ENCODE measurements at regions not wholly inside any gene's neighbourhood (a gene's known extent, or its start where the extent isn't known, plus 50 kb on each side); places are given as distances from the start of the nearest gene placed in this dataset.
"Not testable (repeated sequence)": the region's sequence is repeated elsewhere in the genome, so short reads cannot be mapped to it uniquely, and the experiment has no call there.

GRCh38 chr2:87515226-87515625 is 232.7 kb upstream of the PLGLB2 start:
- not testable (repeated sequence) for DNase-seq (ENCODE audit: low read depth)

- DNase-seq (ENCODE audit: low read depth) = not testable (repeated sequence)
Observed at GRCh38 chr2:87515875-87516274, 232.0 kb upstream of the PLGLB2 start.

- not testable (repeated sequence) for DNase-seq (ENCODE audit: low read depth)
Observed at GRCh38 chr2:87516369-87516967, 231.4 kb upstream of the PLGLB2 start.

- DNase-seq (ENCODE audit: low read depth) = not testable (repeated sequence)
Observed at GRCh38 chr2:87517438-87517837, 230.4 kb upstream of the PLGLB2 start.

DNA sequence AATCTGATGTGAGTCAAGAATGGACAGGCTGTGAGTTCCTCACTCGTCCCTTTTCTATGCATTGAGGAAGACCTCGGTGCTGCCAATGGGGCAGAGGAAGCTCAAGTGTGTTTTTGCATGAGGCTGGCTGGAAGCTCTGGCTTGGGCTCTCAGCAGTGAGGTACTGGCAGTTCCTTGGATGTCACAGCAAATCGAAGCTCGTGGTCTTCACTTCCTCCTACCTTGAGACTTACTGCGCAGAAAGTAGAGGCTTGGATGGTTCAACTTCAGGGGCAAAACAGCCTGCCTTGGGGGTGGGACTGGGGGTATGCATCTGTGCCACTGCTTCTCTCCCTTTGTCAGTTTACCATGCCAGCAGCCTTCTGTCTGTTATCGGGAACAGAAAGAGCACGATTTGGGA is 229.8 kb upstream of the PLGLB2 start:
- not testable (repeated sequence) for DNase-seq (ENCODE audit: low read depth)

GRCh38 chr2:87518547-87518946 is 229.3 kb upstream of the PLGLB2 start:
- not testable (repeated sequence) for DNase-seq (ENCODE audit: low read depth)

- not testable (repeated sequence) for DNase-seq (ENCODE audit: low read depth)
Observed at GRCh38 chr2:87519158-87520011, 228.5 kb upstream of the PLGLB2 start.

GRCh38 chr2:87521057-87521456 is 226.8 kb upstream of the PLGLB2 start:
- not testable (repeated sequence) for DNase-seq (ENCODE audit: low read depth)

DNA sequence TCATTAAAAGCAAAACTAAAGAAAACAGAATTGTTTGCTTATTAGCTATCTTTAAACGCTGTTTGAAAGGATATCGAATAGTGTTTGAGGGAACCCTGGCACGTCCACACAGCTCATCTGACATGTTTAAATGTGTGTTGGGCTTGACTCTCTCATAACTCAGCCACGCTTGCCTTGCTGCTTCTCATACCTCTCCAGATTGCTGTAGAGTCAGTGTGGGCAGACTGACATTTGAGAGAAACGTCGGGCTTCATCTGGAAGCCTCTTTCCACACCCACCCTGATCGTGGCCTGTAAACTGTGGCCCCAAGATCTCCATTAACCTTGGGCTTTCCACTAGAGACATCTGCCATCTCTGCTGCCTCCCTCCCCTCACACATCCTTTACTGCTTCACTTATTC is 226.4 kb upstream of the PLGLB2 start:
- not testable (repeated sequence) for DNase-seq (ENCODE audit: low read depth)

- not testable (repeated sequence) for DNase-seq (ENCODE audit: low read depth)
Observed at GRCh38 chr2:87524619-87525188, 223.2 kb upstream of the PLGLB2 start.

DNA sequence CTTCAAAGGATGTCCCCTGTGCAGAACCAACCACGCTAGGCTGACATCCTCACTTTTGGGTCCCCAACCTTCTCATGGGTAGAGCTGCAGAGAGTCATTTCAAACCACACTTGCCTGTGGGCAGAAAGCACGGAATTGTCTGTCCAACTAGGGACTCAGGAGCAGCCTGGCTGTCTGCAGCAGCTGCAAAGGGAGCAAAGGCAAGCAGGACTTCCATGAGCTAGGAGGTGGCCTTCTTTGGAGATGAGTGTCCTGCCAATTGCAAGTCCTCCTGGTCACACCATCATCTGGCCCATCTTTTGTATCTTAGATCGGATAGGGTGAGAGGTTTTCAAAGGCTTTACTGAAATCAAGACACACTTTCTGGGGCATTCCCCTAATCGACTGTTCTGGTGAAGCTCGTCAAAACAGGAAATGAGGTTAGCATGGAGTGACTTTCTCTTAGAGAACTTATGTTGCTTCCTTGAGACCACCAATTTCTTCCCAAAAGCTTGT is 222.3 kb upstream of the PLGLB2 start:
- not testable (repeated sequence) for DNase-seq (ENCODE audit: low read depth)

DNA sequence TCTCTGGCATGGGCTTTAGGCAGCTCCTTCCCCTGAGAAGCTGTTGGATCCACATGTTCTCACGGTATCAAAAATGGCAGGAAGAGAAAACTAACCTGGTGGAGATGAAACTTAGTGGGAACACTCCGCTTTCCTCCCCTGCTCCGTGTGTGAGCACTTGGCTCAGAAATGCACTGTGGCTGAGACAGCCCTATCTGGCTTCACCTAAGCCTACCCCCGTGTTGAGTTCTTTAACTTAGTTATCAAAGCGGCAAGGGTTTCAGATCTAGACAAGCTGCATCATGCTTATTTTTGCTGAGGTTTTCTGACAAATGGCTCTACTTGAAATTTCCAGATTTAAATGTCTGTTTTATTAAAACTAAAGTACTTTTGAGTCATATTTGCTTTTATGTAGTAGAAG is 221.6 kb upstream of the PLGLB2 start:
- not testable (repeated sequence) for DNase-seq (ENCODE audit: low read depth)

GRCh38 chr2:87531968-87532715 is 215.7 kb upstream of the PLGLB2 start:
- not testable (repeated sequence) for DNase-seq (ENCODE audit: low read depth)

- not testable (repeated sequence) for DNase-seq (ENCODE audit: low read depth)
Observed at GRCh38 chr2:87533390-87534272, 214.3 kb upstream of the PLGLB2 start.

GRCh38 chr2:87534273-87534889 is 213.5 kb upstream of the PLGLB2 start:
- DNase-seq (ENCODE audit: low read depth) = not testable (repeated sequence)

GRCh38 chr2:87536427-87536826 is 211.5 kb upstream of the PLGLB2 start:
- not testable (repeated sequence) for DNase-seq (ENCODE audit: low read depth)

DNA sequence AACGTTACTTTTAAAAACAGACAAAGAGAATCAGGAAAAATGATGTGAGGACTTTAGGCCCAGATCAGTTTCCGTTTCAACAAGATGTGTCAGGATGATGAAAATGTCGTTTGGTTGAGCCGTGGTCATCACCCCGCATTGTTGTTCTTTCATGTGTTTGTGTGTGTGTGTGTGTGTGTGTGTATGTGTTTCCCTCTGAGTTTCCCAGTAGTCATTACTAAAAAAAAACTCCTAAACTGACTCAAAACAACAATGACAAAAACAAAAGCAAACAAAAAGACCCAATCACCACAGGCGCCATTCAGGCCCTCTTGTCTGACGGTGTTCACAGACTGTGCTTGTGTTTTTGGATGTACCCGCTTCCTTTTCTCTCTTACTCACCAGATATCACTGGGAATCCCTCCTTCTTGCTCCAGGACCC is 210.6 kb upstream of the PLGLB2 start:
- DNase-seq (ENCODE audit: low read depth) = not testable (repeated sequence)

GRCh38 chr2:87538268-87538667 is 209.6 kb upstream of the PLGLB2 start:
- DNase-seq (ENCODE audit: low read depth) = not testable (repeated sequence)

DNA sequence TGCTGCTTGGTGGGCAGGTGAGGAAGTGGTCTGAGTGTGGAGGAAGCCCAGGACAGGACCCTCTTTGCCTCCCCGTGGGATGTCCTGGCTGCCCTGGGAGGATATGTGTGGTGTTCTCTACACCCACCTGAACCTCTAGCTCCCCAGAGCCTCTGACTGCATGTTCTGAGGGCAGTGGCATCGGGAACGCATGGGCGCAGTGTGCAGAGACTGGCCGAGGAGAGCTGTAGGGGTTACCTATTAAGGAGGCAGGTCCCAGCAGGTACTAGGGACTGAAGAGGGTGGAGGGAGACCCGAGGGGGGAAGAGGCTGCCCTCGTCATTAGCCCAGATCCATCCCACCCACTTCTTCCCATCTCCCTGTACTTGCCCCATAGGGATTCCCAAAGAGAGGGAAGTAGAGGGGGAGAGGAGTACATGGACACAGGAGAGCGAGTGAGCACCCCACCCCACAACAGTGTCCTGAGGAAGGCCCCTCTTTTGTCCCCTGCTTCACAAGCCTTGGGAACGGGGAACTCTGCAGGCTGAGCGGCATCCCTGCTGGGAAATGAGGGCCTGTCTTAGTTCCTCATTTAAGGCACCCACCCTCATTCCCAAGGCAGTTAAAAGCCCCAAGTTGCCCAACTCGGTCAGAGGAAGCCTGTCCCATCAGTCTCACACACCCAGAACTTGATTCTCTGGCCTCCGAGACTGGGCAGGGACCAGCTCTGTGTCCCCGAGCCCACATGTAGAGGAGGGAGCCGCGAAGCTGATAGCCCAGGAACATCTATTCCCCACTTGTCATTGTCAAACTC is 208.5 kb upstream of the PLGLB2 start:
- not testable (repeated sequence) for DNase-seq (ENCODE audit: low read depth)

GRCh38 chr2:87540242-87540641 is 207.6 kb upstream of the PLGLB2 start:
- DNase-seq (ENCODE audit: low read depth) = not testable (repeated sequence)
